Right lobe of liver (tissue), 4 donors: ENCODE measurements at regions not wholly inside any gene's neighbourhood (a gene's known extent, or its start where the extent isn't known, plus 50 kb on each side); places are given as distances from the start of the nearest gene placed in this dataset.

ENCODE experiments used
- POLR2A ChIP-seq: fragments of 450-650 bp; IDR thresholded peaks from one replicate; pipeline ENCODE4 v1.6.1; 2017; ENCODE audit warnings: antibody characterized with exemption, mild to moderate bottlenecking
- TF ChIP-seq, protein P1 (sequence below), 4 donors: fragments of 200-600 bp in 3 of 4; fragments of 450-650 bp in 1 of 4; IDR thresholded peaks; one replicate each; pipeline versions ENCODE4 v1.5.1 to v1.8.0; 2016 to 2022; ENCODE audit warnings: antibody characterized with exemption in 4 of 4, mild to moderate bottlenecking in 2 of 4
- donor health status: DM: no; HTN: no; CAD: no.
- donor health status: DM: no; HTN: no; CAD: no.
- donor health status: DM: no; HTN: yes; CAD: no.

DNA sequence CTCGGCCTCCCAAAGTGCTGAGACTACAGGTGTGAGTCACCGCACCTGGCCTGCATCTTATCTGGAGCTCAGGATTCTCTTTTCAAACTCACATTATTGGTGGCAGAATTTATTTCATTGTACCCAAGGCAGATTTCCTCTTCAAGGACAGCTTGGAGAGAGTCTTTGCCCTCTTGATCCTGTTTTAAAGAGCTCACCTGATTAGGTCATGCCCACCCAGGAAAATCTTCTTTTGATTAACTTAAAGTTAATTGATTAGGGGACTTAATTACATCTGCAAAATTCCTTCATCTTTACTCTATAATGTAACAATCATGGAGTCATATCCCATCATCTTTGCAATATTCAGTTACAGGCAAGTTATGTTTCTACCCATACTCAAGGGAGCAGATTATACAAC lies 346.4 kb downstream of the EPHA4 start:
- TF ChIP-seq, protein P1, sequence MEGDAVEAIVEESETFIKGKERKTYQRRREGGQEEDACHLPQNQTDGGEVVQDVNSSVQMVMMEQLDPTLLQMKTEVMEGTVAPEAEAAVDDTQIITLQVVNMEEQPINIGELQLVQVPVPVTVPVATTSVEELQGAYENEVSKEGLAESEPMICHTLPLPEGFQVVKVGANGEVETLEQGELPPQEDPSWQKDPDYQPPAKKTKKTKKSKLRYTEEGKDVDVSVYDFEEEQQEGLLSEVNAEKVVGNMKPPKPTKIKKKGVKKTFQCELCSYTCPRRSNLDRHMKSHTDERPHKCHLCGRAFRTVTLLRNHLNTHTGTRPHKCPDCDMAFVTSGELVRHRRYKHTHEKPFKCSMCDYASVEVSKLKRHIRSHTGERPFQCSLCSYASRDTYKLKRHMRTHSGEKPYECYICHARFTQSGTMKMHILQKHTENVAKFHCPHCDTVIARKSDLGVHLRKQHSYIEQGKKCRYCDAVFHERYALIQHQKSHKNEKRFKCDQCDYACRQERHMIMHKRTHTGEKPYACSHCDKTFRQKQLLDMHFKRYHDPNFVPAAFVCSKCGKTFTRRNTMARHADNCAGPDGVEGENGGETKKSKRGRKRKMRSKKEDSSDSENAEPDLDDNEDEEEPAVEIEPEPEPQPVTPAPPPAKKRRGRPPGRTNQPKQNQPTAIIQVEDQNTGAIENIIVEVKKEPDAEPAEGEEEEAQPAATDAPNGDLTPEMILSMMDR (IDR thresholded peaks at IDR 0.05), result no peak
- no peak for TF ChIP-seq POLR2A
